OCI-LY1 (cell line): ENCODE measurements at regions not wholly inside any gene's neighbourhood (a gene's known extent, or its start where the extent isn't known, plus 50 kb on each side); places are given as distances from the start of the nearest gene placed in this dataset.

Source experiments
- EZH2 ChIP-seq: fragments of 200-600 bp; sonication (generic), shearing (Covaris generic); IDR thresholded peaks from 2 replicates; pipeline ENCODE4 v1.8.0; 2017; ENCODE audit warnings: borderline replicate concordance, mixed run types, mild to moderate bottlenecking, antibody characterized with exemption, low read length, moderate library complexity, mixed read lengths
- TF ChIP-seq, protein P1 (sequence below): fragments of 200-600 bp; sonication (generic), shearing (Covaris generic); IDR thresholded peaks from 2 replicates; pipeline ENCODE4 v1.5.1; 2017; ENCODE audit warnings: mild to moderate bottlenecking, antibody characterized with exemption, low read length, moderate library complexity, mixed read lengths

DNA sequence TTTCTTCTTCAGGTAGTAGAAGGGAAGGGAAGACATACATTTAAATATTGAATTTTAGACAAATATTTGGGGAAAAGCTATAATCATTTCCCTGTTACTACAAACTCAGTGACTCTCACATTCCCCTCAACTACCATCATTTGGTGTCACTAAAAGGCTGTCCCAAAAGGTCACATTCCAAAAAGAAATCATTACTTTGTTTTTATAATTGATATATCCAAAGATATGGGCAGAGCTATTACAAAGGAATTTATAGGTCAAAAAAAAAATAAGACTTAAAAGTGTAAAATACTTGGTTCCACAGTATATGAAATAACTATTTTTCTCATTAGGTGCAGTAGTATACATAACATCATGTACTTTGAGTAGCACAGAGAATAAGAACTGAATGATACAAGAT, 751.4 kb downstream of the KCNA4 start:
- TF ChIP-seq, protein P1, sequence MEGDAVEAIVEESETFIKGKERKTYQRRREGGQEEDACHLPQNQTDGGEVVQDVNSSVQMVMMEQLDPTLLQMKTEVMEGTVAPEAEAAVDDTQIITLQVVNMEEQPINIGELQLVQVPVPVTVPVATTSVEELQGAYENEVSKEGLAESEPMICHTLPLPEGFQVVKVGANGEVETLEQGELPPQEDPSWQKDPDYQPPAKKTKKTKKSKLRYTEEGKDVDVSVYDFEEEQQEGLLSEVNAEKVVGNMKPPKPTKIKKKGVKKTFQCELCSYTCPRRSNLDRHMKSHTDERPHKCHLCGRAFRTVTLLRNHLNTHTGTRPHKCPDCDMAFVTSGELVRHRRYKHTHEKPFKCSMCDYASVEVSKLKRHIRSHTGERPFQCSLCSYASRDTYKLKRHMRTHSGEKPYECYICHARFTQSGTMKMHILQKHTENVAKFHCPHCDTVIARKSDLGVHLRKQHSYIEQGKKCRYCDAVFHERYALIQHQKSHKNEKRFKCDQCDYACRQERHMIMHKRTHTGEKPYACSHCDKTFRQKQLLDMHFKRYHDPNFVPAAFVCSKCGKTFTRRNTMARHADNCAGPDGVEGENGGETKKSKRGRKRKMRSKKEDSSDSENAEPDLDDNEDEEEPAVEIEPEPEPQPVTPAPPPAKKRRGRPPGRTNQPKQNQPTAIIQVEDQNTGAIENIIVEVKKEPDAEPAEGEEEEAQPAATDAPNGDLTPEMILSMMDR, result no peak
- TF ChIP-seq EZH2, result no peak
